ENCODE measurements at regions not wholly inside any gene's neighbourhood (a gene's known extent, or its start where the extent isn't known, plus 50 kb on each side); places are given as distances from the start of the nearest gene placed in this dataset.

DNA sequence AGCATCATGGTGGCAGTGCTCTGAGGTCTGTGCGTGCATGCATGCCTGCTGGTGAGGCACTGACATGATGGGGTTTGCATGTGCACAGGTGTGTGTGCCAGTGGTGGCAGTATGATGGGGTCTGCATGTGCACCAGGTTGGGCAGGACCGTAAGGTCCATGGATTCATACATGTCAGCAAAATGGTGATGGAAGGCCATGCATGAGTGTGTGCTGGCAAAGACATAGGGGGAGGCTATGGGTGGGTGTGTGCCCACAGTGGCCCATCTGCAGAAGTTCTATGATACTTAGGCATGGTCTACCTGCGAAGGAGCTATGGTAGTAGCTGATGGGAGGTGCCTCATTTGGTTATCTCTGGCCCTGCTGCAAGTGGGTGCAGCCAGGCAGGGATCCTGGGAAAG lies 348.0 kb upstream of the TARS1 start:
- Histone ChIP-seq H3K9ac (replicated peaks; ENCODE audit: extremely low read depth, insufficient read depth, low read length) (no peak overlapping the region), H3K79me2 (ENCODE audit: control insufficient read depth, insufficient read depth, low read length) (no peaks in the 10 kb centered on the region), H3K27me3 (ENCODE audit: control insufficient read depth in 2 of 2, insufficient read depth in 2 of 2, low read length in 2 of 2) (no peaks in the 10 kb centered on the region), H3K9me3 (replicated peaks; ENCODE audit: control insufficient read depth, insufficient read depth, low read length) (no peaks in the 10 kb centered on the region), H4K20me1 (replicated peaks; ENCODE audit: control insufficient read depth, extremely low read depth, insufficient read depth, low read length) (no peaks in the 10 kb centered on the region), H3K9me1 (replicated peaks; ENCODE audit: control insufficient read depth, extremely low read depth, insufficient read depth, low read length) (no peaks in the 10 kb centered on the region), H2AFZ (ENCODE audit: low read depth, low read length) (no peak overlapping the region), H3K4me1 (ENCODE audit: control insufficient read depth, extremely low read depth, insufficient read depth, low read length) (no peaks in the 10 kb centered on the region), H3K36me3 (ENCODE audit: control insufficient read depth in 2 of 2, extremely low read depth in 1 of 2, insufficient read depth in 2 of 2, low read length in 2 of 2) (no peaks in the 10 kb centered on the region), H3K27ac (ENCODE audit: insufficient read depth, low read depth, low read length) (no peak overlapping the region), H3K4me2 (ENCODE audit: insufficient read depth, low read length) (no peak overlapping the region), H3K4me3 (replicated peaks in 1 of 3; ENCODE audit: insufficient read depth in 1 of 3, low read depth in 1 of 3, low read length in 3 of 3) (no peak overlapping the region)
- CTCF ChIA-PET, result no interaction called here
- dilution Hi-C loops (cut with MboI; ENCODE audit: extremely low pct_ligation_motif_present, low sequenced_read_pairs), result no loop called here
- POLR2A ChIA-PET, result no interaction called here
- intact Hi-C loops (cut with micrococcal nuclease), result no loop called here
- TF ChIP-seq MYC (IDR thresholded peaks at IDR 0.05; ENCODE audit: low read depth, low read length) (no peak), FOS (IDR thresholded peaks at IDR 0.05; ENCODE audit: borderline replicate concordance, insufficient read depth, low read length) (no peak), POLR2AphosphoS5 (IDR thresholded peaks at IDR 0.05; ENCODE audit: insufficient read depth, low read depth, low read length) (no peak)
- FAIRE-seq, result no peak
- BruUV-seq (replicated peaks), result no TSS peak
- no peak for DNase-seq (ENCODE audit: low read depth, low spot score)

DNA sequence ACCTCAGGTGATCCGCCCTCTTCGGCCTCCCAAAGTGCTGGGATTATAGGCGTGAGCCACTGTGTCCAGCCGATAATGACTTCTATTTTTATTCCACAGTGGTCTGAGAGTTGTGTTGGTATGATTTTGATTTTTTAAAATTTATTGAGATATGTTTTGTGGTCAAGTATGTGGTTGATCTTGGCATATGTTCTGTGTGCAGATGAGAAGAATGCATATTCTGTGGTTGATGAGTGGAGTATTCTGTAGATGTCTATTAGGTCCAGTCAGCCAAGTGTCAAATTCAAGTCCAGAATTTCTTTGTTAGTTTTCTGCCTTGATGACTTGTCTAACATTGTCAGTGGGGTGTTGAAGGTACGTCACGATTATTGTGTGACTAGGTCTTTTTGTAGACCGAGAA lies 338.2 kb upstream of the TARS1 start:
- no peak for TF ChIP-seq JUN (IDR thresholded peaks at IDR 0.05; ENCODE audit: borderline replicate concordance, insufficient read depth, insufficient read length, low read depth)
- no peak for TF ChIP-seq MAX (IDR thresholded peaks at IDR 0.05; ENCODE audit: insufficient read depth, insufficient read length)
- TF ChIP-seq POLR2AphosphoS5 (IDR thresholded peaks at IDR 0.05; ENCODE audit: insufficient read depth, low read depth, low read length), result no peak
- H3K27me3 ChIP-seq (ENCODE audit: control insufficient read depth in 2 of 2, insufficient read depth in 2 of 2, low read length in 2 of 2), result no peaks in the 10 kb centered on the region
- intact Hi-C loops (cut with micrococcal nuclease), result no loop called here
- no peaks in the 10 kb centered on the region for H4K20me1 ChIP-seq (replicated peaks; ENCODE audit: control insufficient read depth, extremely low read depth, insufficient read depth, low read length)
- H3K9me1 ChIP-seq (replicated peaks; ENCODE audit: control insufficient read depth, extremely low read depth, insufficient read depth, low read length), result no peaks in the 10 kb centered on the region
- no TSS peak for BruUV-seq (replicated peaks)
- H3K36me3 ChIP-seq (ENCODE audit: control insufficient read depth in 2 of 2, extremely low read depth in 1 of 2, insufficient read depth in 2 of 2, low read length in 2 of 2), result no peaks in the 10 kb centered on the region
- H3K27ac ChIP-seq (ENCODE audit: insufficient read depth, low read depth, low read length), result no peak overlapping the region
- H3K9me3 ChIP-seq (replicated peaks; ENCODE audit: control insufficient read depth, insufficient read depth, low read length), result no peaks in the 10 kb centered on the region
- H2AFZ ChIP-seq (ENCODE audit: low read depth, low read length), result no peak overlapping the region
- H3K4me1 ChIP-seq (ENCODE audit: control insufficient read depth, extremely low read depth, insufficient read depth, low read length), result no peaks in the 10 kb centered on the region
- H3K79me2 ChIP-seq (ENCODE audit: control insufficient read depth, insufficient read depth, low read length), result no peaks in the 10 kb centered on the region
- H3K4me3 ChIP-seq (replicated peaks in 1 of 3; ENCODE audit: insufficient read depth in 1 of 3, low read depth in 1 of 3, low read length in 3 of 3), result no peak overlapping the region
- ChIA-PET POLR2A (no interaction called here), CTCF (no interaction called here)
- dilution Hi-C loops (cut with MboI; ENCODE audit: extremely low pct_ligation_motif_present, low sequenced_read_pairs), result no loop called here
- DNase-seq (ENCODE audit: low read depth, low spot score), result no peak
- no peak for FAIRE-seq
- H3K4me2 ChIP-seq (ENCODE audit: insufficient read depth, low read length), result no peak overlapping the region
- H3K9ac ChIP-seq (replicated peaks; ENCODE audit: extremely low read depth, insufficient read depth, low read length), result no peak overlapping the region

All from endothelial cell of umbilical vein (primary cell).